ENCODE measurements at regions not wholly inside any gene's neighbourhood (a gene's known extent, or its start where the extent isn't known, plus 50 kb on each side); places are given as distances from the start of the nearest gene placed in this dataset.

- Histone ChIP-seq H3K27ac (ENCODE audit: low read depth, low read length, poor library complexity, severe bottlenecking) (no peak overlapping the region), H3K79me2 (ENCODE audit: insufficient read depth, low read depth, low read length) (no peaks in the 10 kb centered on the region), H3K4me3 (ENCODE audit: low read depth, low read length, poor library complexity, severe bottlenecking) (no peak overlapping the region), H3K36me3 (ENCODE audit: insufficient read depth, low read length) (no peaks in the 10 kb centered on the region), H4K20me1 (ENCODE audit: insufficient read depth, low read length) (no peaks in the 10 kb centered on the region), H3K4me1 (ENCODE audit: insufficient read depth, low read length, poor library complexity, severe bottlenecking) (no peaks in the 10 kb centered on the region), H3K4me2 (ENCODE audit: low read length) (no peak overlapping the region), H3K9me3 (ENCODE audit: low read length) (no peaks in the 10 kb centered on the region), H2AFZ (ENCODE audit: low read length) (no peak overlapping the region), H3K9me2 (ENCODE audit: insufficient read depth, low read length) (no peaks in the 10 kb centered on the region)
- TF ChIP-seq, protein P1, sequence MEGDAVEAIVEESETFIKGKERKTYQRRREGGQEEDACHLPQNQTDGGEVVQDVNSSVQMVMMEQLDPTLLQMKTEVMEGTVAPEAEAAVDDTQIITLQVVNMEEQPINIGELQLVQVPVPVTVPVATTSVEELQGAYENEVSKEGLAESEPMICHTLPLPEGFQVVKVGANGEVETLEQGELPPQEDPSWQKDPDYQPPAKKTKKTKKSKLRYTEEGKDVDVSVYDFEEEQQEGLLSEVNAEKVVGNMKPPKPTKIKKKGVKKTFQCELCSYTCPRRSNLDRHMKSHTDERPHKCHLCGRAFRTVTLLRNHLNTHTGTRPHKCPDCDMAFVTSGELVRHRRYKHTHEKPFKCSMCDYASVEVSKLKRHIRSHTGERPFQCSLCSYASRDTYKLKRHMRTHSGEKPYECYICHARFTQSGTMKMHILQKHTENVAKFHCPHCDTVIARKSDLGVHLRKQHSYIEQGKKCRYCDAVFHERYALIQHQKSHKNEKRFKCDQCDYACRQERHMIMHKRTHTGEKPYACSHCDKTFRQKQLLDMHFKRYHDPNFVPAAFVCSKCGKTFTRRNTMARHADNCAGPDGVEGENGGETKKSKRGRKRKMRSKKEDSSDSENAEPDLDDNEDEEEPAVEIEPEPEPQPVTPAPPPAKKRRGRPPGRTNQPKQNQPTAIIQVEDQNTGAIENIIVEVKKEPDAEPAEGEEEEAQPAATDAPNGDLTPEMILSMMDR (conservative IDR thresholded peaks at IDR 0.05; ENCODE audit: low read length) = no peak
- no peak for TF ChIP-seq EZH2phosphoT487 (IDR thresholded peaks at IDR 0.05; ENCODE audit: borderline replicate concordance, low read depth, low read length)
- intact Hi-C loops (cut with micrococcal nuclease; ENCODE audit: unreplicated experiment) = no loop called here
- DNase-seq (ENCODE audit: low spot score) = no peak
- CTCF ChIA-PET (ENCODE audit: unreplicated experiment) = no interaction called here
- POLR2A ChIA-PET = no interaction called here
- BruUV-seq (replicated peaks) = no TSS peak
Observed at GRCh38 chr4:156336511-156336910, 382.8 kb upstream of the CTSO start.

- BruUV-seq (replicated peaks) = no TSS peak
- TF ChIP-seq, protein P1 (conservative IDR thresholded peaks at IDR 0.05; ENCODE audit: low read length) = no peak
- TF ChIP-seq EZH2phosphoT487 (IDR thresholded peaks at IDR 0.05; ENCODE audit: borderline replicate concordance, low read depth, low read length) = no peak
- CTCF ChIA-PET (ENCODE audit: unreplicated experiment) = no interaction called here
Observed at GRCh38 chr4:156335721-156336120, 382.1 kb upstream of the CTSO start.

DNA sequence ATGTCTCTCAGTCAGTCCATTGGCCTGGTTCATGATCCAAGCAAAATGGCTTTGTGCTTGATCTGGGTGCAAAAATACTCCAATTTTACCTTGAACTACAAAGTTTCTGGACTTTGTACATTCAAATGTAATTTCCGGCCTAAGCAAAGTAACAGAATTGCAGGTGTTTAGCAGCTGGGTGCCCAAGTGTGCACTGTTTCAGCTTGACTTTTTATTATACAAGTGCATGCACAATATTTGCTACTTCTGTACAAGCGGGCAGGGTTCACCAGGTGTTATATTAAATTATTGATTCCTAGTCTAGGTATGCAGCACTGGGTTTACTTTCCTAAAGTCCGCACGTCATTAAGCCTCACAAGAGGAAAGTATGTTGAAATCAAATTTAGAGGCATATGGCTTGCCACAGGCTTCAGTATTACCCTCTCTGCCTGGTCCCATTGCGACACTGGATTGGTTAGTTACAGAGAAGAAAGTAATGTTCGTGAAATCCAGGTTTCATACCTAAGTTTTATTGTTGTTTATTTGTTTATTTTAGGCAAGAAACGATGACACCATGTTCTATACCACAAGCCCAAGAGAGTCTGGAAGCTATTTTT, 376.9 kb upstream of the CTSO start:
- Histone ChIP-seq H3K9me2 (ENCODE audit: insufficient read depth, low read length) (no peaks in the 10 kb centered on the region), H3K36me3 (ENCODE audit: insufficient read depth, low read length) (no peaks in the 10 kb centered on the region), H3K4me2 (ENCODE audit: low read length) (no peak overlapping the region), H2AFZ (ENCODE audit: low read length) (no peak overlapping the region), H3K79me2 (ENCODE audit: insufficient read depth, low read depth, low read length) (no peaks in the 10 kb centered on the region), H3K4me3 (ENCODE audit: low read depth, low read length, poor library complexity, severe bottlenecking) (no peak overlapping the region), H3K27ac (ENCODE audit: low read depth, low read length, poor library complexity, severe bottlenecking) (no peak overlapping the region), H3K4me1 (ENCODE audit: insufficient read depth, low read length, poor library complexity, severe bottlenecking) (no peaks in the 10 kb centered on the region), H3K9me3 (ENCODE audit: low read length) (no peaks in the 10 kb centered on the region), H4K20me1 (ENCODE audit: insufficient read depth, low read length) (no peaks in the 10 kb centered on the region)
- no peak for TF ChIP-seq EZH2phosphoT487 (IDR thresholded peaks at IDR 0.05; ENCODE audit: borderline replicate concordance, low read depth, low read length)
- TF ChIP-seq, protein P1 (conservative IDR thresholded peaks at IDR 0.05; ENCODE audit: low read length) = no peak
- BruUV-seq (replicated peaks) = no TSS peak
- intact Hi-C loops (cut with micrococcal nuclease; ENCODE audit: unreplicated experiment) = no loop called here
- no peak for DNase-seq (ENCODE audit: low spot score)
- ChIA-PET CTCF (ENCODE audit: unreplicated experiment) (no interaction called here), POLR2A (no interaction called here)

More at GRCh38 chr4:156335721-156336120, 382.1 kb upstream of the CTSO start:
- H3K27ac ChIP-seq (ENCODE audit: low read depth, low read length, poor library complexity, severe bottlenecking) = no peak overlapping the region
- POLR2A ChIA-PET = no interaction called here
- no peak overlapping the region for H3K4me3 ChIP-seq (ENCODE audit: low read depth, low read length, poor library complexity, severe bottlenecking)
- no peak overlapping the region for H2AFZ ChIP-seq (ENCODE audit: low read length)
- no peaks in the 10 kb centered on the region for H3K79me2 ChIP-seq (ENCODE audit: insufficient read depth, low read depth, low read length)
- no peaks in the 10 kb centered on the region for H3K9me3 ChIP-seq (ENCODE audit: low read length)
- intact Hi-C loops (cut with micrococcal nuclease; ENCODE audit: unreplicated experiment) = no loop called here
- H3K9me2 ChIP-seq (ENCODE audit: insufficient read depth, low read length) = no peaks in the 10 kb centered on the region
- no peak overlapping the region for H3K4me2 ChIP-seq (ENCODE audit: low read length)
- no peaks in the 10 kb centered on the region for H4K20me1 ChIP-seq (ENCODE audit: insufficient read depth, low read length)
- no peaks in the 10 kb centered on the region for H3K4me1 ChIP-seq (ENCODE audit: insufficient read depth, low read length, poor library complexity, severe bottlenecking)
- H3K36me3 ChIP-seq (ENCODE audit: insufficient read depth, low read length) = no peaks in the 10 kb centered on the region
- no peak for DNase-seq (ENCODE audit: low spot score)

Data from OCI-LY7 (cell line).